Calu3 (cell line): ENCODE measurements at regions not wholly inside any gene's neighbourhood (a gene's known extent, or its start where the extent isn't known, plus 50 kb on each side); places are given as distances from the start of the nearest gene placed in this dataset.

Experiments
- BruUV-seq: library from RNA; stranded (reverse); fragments of 400-500 nt; replicated peaks from 2 replicates; lab custom pipeline; 2021; lab: Mats Ljungman, UMichigan
- CTCF ChIA-PET: fragments of 300-600 bp; sonication (Branson Sonifier 250); formaldehyde crosslinking; loops from one replicate; lab custom pipeline; 2022; ENCODE audit warnings: antibody characterized with exemption; lab: Charles Lee
- DNase-seq: peaks from one replicate; pipeline ENCODE4 v3.0.0; 2022
- H3K27ac Mint-ChIP-seq: one replicate; pipeline ENCODE4 v1.8.0; 2022; ENCODE audit warnings: mixed read lengths; ENCODE audit not compliant: unreplicated experiment
- H3K27me3 Mint-ChIP-seq: one replicate; pipeline ENCODE4 v1.8.0; 2022; ENCODE audit warnings: mixed read lengths; ENCODE audit not compliant: unreplicated experiment
- H3K36me3 Mint-ChIP-seq: one replicate; pipeline ENCODE4 v1.8.0; 2022; ENCODE audit warnings: mild to moderate bottlenecking, moderate library complexity, mixed read lengths; ENCODE audit not compliant: insufficient read depth, unreplicated experiment
- H3K4me1 Mint-ChIP-seq: one replicate; pipeline ENCODE4 v1.8.0; 2022; ENCODE audit warnings: mild to moderate bottlenecking, low read depth, mixed read lengths; ENCODE audit not compliant: unreplicated experiment
- H3K4me3 Mint-ChIP-seq: one replicate; pipeline ENCODE4 v1.8.0; 2022; ENCODE audit warnings: mild to moderate bottlenecking, low read depth, moderate library complexity, mixed read lengths; ENCODE audit not compliant: unreplicated experiment
- H3K9me3 Mint-ChIP-seq: one replicate; pipeline ENCODE4 v1.8.0; 2022; ENCODE audit warnings: low read depth, mixed read lengths; ENCODE audit not compliant: unreplicated experiment
- intact Hi-C: fragments of 100-400 bp; cut with micrococcal nuclease; formaldehyde crosslinking; loops from one replicate; pipeline ENCODE4 v1.10.0; 2022; ENCODE audit not compliant: unreplicated experiment
- TF ChIP-seq, protein P1 (sequence below): fragments of 200-600 bp; IDR thresholded peaks from one replicate; pipeline ENCODE4 v1.8.0; 2022; ENCODE audit warnings: antibody characterized with exemption; ENCODE audit not compliant: unreplicated experiment

GRCh38 chr10:128517167-128517566 lies 390.9 kb upstream of the MKI67 start:
- no TSS peak for BruUV-seq
- CTCF ChIA-PET, result no interaction called here
- intact Hi-C loops, result no loop called here
- H3K9me3 Mint-ChIP-seq, result no peaks in the 10 kb centered on the region
- no peak overlapping the region for H3K27ac Mint-ChIP-seq
- TF ChIP-seq, protein P1, sequence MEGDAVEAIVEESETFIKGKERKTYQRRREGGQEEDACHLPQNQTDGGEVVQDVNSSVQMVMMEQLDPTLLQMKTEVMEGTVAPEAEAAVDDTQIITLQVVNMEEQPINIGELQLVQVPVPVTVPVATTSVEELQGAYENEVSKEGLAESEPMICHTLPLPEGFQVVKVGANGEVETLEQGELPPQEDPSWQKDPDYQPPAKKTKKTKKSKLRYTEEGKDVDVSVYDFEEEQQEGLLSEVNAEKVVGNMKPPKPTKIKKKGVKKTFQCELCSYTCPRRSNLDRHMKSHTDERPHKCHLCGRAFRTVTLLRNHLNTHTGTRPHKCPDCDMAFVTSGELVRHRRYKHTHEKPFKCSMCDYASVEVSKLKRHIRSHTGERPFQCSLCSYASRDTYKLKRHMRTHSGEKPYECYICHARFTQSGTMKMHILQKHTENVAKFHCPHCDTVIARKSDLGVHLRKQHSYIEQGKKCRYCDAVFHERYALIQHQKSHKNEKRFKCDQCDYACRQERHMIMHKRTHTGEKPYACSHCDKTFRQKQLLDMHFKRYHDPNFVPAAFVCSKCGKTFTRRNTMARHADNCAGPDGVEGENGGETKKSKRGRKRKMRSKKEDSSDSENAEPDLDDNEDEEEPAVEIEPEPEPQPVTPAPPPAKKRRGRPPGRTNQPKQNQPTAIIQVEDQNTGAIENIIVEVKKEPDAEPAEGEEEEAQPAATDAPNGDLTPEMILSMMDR, result no peak
- no peak overlapping the region for H3K4me3 Mint-ChIP-seq
- no peaks in the 10 kb centered on the region for H3K4me1 Mint-ChIP-seq
- no peaks in the 10 kb centered on the region for H3K36me3 Mint-ChIP-seq
- no peak for DNase-seq
- no peaks in the 10 kb centered on the region for H3K27me3 Mint-ChIP-seq

- TF ChIP-seq, protein P1, result no peak
- intact Hi-C loops, result no loop called here
- DNase-seq, result no peak
- Mint-ChIP-seq H3K27me3 (no peaks in the 10 kb centered on the region), H3K4me3 (no peak overlapping the region), H3K36me3 (no peaks in the 10 kb centered on the region), H3K9me3 (no peaks in the 10 kb centered on the region), H3K27ac (no peak overlapping the region), H3K4me1 (no peaks in the 10 kb centered on the region)
- CTCF ChIA-PET, result no interaction called here
- no TSS peak for BruUV-seq
These were observed 391.8 kb upstream of the MKI67 start for GRCh38 chr10:128518000-128518399.

DNA sequence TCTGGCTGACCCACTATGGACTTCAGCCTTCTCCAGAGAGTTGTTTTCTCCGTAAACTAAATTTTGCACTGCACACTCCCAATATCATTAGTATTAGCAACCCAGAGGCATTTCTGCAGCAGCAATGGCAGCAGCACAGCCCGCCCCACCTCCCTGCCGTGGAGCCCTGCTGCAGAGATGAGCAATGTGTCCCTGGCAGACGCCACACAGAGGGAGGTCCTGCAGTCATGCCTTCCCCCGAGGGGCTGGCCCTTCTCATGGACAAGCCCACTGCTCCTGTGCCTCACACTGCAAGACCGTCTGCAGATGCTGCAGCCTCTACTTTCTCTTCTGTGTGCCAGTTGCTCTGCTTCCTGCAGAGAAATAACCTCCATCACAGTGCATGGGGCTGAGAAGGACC lies 393.4 kb upstream of the MKI67 start:
- H3K4me1 Mint-ChIP-seq, result no peaks in the 10 kb centered on the region
- CTCF ChIA-PET, result no interaction called here
- H3K4me3 Mint-ChIP-seq, result no peak overlapping the region
- H3K27ac Mint-ChIP-seq, result no peak overlapping the region
- BruUV-seq, result no TSS peak
- no peak for DNase-seq
- H3K27me3 Mint-ChIP-seq, result no peaks in the 10 kb centered on the region
- no peaks in the 10 kb centered on the region for H3K9me3 Mint-ChIP-seq
- intact Hi-C loops, result no loop called here
- TF ChIP-seq, protein P1, result no peak
- no peaks in the 10 kb centered on the region for H3K36me3 Mint-ChIP-seq

- Mint-ChIP-seq H3K36me3 (no peaks in the 10 kb centered on the region), H3K4me1 (no peaks in the 10 kb centered on the region), H3K27me3 (no peaks in the 10 kb centered on the region), H3K9me3 (no peaks in the 10 kb centered on the region), H3K27ac (no peak overlapping the region), H3K4me3 (no peak overlapping the region)
- no peak for DNase-seq
- CTCF ChIA-PET, result no interaction called here
- BruUV-seq, result no TSS peak
- intact Hi-C loops, result no loop called here
- TF ChIP-seq, protein P1, result no peak
These were observed 394.1 kb upstream of the MKI67 start for GRCh38 chr10:128520211-128520815.
